WTC11 (cell line): ENCODE measurements at regions not wholly inside any gene's neighbourhood (a gene's known extent, or its start where the extent isn't known, plus 50 kb on each side); places are given as distances from the start of the nearest gene placed in this dataset.

Experiments
- ATAC-seq: fragments of 200-7000 bp; cut with Tn5 transposase; 2 replicates; pipeline ENCODE4 v1.10.0; 2021; ENCODE audit warnings: mild to moderate bottlenecking, moderate library complexity
- CTCF ChIA-PET: fragments of 300-600 bp; sonication (Branson Sonifier 250); formaldehyde crosslinking; loops from one replicate; lab custom pipeline; 2021; ENCODE audit warnings: antibody characterized with exemption; lab: Charles Lee
- POLR2A ChIA-PET: fragments of 350-600 bp; sonication (Branson Sonifier 250); formaldehyde crosslinking; loops from one replicate; lab custom pipeline; 2021; ENCODE audit warnings: antibody characterized with exemption; lab: Charles Lee
- DNase-seq: peaks from one replicate; pipeline ENCODE4 v3.0.0; 2021; ENCODE audit warnings: low spot score
- H3K27ac Mint-ChIP-seq: 2 replicates; pipeline ENCODE4 v1.8.0; 2021; ENCODE audit warnings: mixed read lengths
- H3K27me3 Mint-ChIP-seq: 2 replicates; pipeline ENCODE4 v1.8.0; 2021; ENCODE audit warnings: low read depth, mild to moderate bottlenecking, moderate library complexity, mixed read lengths
- H3K36me3 Mint-ChIP-seq: 2 replicates; pipeline ENCODE4 v1.8.0; 2021; ENCODE audit warnings: mixed read lengths
- H3K4me1 Mint-ChIP-seq: 2 replicates; pipeline ENCODE4 v1.8.0; 2022; ENCODE audit warnings: mixed read lengths
- H3K4me3 Mint-ChIP-seq: 2 replicates; pipeline ENCODE4 v1.8.0; 2021; ENCODE audit warnings: mild to moderate bottlenecking, moderate library complexity, mixed read lengths
- H3K9me3 Mint-ChIP-seq: 2 replicates; pipeline ENCODE4 v1.8.0; 2021; ENCODE audit warnings: mixed read lengths
- ATF2 ChIP-seq: sonication (generic); formaldehyde crosslinking; IDR thresholded peaks from 2 replicates; pipeline ENCODE4 v1.8.1; 2022; ENCODE audit warnings: low read depth, missing genetic modification reagents, borderline replicate concordance
- ATF3 ChIP-seq: sonication (generic); formaldehyde crosslinking; conservative IDR thresholded peaks from 2 replicates; pipeline ENCODE4 v1.8.1; 2022; ENCODE audit warnings: mild to moderate bottlenecking, missing genetic modification reagents
- FOXP1 ChIP-seq: sonication (generic); formaldehyde crosslinking; IDR thresholded peaks from 2 replicates; pipeline ENCODE4 v1.8.0; 2022; ENCODE audit warnings: missing genetic modification reagents, mild to moderate bottlenecking, moderate library complexity, borderline replicate concordance
- GABPB1 ChIP-seq: sonication (generic); formaldehyde crosslinking; IDR thresholded peaks from 2 replicates; pipeline ENCODE4 v1.8.1; 2023; ENCODE audit warnings: mild to moderate bottlenecking, missing genetic modification reagents
- GTF2I ChIP-seq: fragments of 250-450 bp; sonication (Bioruptor Pico); conservative IDR thresholded peaks from 2 replicates; pipeline ENCODE4 v1.4.0; 2021; ENCODE audit warnings: mild to moderate bottlenecking
- HMGA2 ChIP-seq: fragments of 250-450 bp; sonication (Bioruptor Pico); IDR thresholded peaks from 2 replicates; pipeline ENCODE4 v1.4.0; 2021; ENCODE audit warnings: mild to moderate bottlenecking, moderate library complexity
- HMGXB4 ChIP-seq: sonication (generic); formaldehyde crosslinking; IDR thresholded peaks from 2 replicates; pipeline ENCODE4 v1.8.1; 2023; ENCODE audit warnings: mild to moderate bottlenecking, moderate library complexity, missing genetic modification reagents
- NFYB ChIP-seq: sonication (generic); formaldehyde crosslinking; conservative IDR thresholded peaks from 2 replicates; pipeline ENCODE4 v1.8.0; 2022; ENCODE audit warnings: low read depth, missing genetic modification reagents
- NR2C2 ChIP-seq: sonication (generic); formaldehyde crosslinking; IDR thresholded peaks from 2 replicates; pipeline ENCODE4 v1.8.0; 2022; ENCODE audit warnings: mild to moderate bottlenecking, missing genetic modification reagents
- OVOL2 ChIP-seq: fragments of 250-450 bp; sonication (Bioruptor Pico); IDR thresholded peaks from 2 replicates; pipeline ENCODE4 v1.9.0; 2021; ENCODE audit warnings: mild to moderate bottlenecking, borderline replicate concordance
- TCF7 ChIP-seq: sonication (generic); formaldehyde crosslinking; IDR thresholded peaks from 2 replicates; pipeline ENCODE4 v1.8.0; 2022; ENCODE audit warnings: mild to moderate bottlenecking, low read depth, missing genetic modification reagents, moderate library complexity
- ZNF232 ChIP-seq: sonication (generic); formaldehyde crosslinking; IDR thresholded peaks from 2 replicates; pipeline ENCODE4 v1.8.0; 2022; ENCODE audit warnings: mild to moderate bottlenecking, missing genetic modification reagents
- ZNF317 ChIP-seq: sonication (generic); formaldehyde crosslinking; IDR thresholded peaks from 2 replicates; pipeline ENCODE4 v1.8.1; 2023; ENCODE audit warnings: low read depth, mild to moderate bottlenecking, moderate library complexity, missing genetic modification reagents, borderline replicate concordance
- ZNF423 ChIP-seq: fragments of 250-450 bp; sonication (Bioruptor Pico); IDR thresholded peaks from 2 replicates; pipeline ENCODE4 v2.1.2; 2022; ENCODE audit warnings: mild to moderate bottlenecking, moderate library complexity
- TF ChIP-seq, protein P1 (sequence below): fragments of 250-450 bp; sonication (Bioruptor Pico); conservative IDR thresholded peaks from 2 replicates; pipeline ENCODE4 v1.9.0; 2021; ENCODE audit warnings: mild to moderate bottlenecking
- TF ChIP-seq, protein P2 (sequence below): sonication (generic); formaldehyde crosslinking; IDR thresholded peaks from 2 replicates; pipeline ENCODE4 v1.8.0; 2022; ENCODE audit warnings: missing genetic modification reagents

- TF ChIP-seq, protein P1, sequence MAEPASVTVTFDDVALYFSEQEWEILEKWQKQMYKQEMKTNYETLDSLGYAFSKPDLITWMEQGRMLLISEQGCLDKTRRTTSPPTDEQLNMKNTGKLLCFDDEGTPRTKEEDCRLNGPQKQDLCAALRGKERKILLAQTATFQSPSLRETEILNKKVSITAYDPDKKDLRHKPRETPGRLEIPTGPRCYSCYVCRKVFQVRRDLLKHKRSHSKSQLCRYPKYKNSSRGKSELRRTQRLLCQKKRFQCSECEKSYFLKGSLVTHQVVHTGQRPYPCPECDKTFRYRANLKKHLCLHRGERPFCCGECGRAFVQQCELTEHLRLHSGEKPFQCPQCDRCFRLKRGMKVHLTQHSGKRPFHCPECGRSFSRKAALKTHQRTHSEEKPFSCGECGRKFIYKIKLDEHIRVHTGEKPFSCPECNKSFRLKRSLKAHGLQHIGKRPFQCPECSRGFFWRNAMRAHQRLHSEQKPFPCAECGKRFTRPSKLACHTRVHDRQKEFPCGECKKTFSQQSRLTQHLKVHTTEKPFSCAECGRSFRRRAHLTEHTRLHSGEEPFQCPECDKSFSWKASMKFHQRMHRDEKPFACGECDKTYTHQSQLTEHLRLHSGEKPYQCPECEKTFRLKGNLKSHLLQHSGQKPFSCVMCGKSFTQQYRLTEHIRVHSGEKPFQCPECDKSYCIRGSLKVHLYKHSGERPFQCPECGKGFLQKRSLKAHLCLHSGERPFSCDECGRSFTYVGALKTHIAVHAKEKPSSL (CRISPR knock-in tag), result no peak
- no peak for TF ChIP-seq OVOL2 (CRISPR knock-in tag)
- TF ChIP-seq ZNF232 (CRISPR knock-in tag), result no peak
- TF ChIP-seq ZNF423, result no peak
- no peak for TF ChIP-seq HMGA2 (CRISPR knock-in tag)
- no peak for TF ChIP-seq HMGXB4 (CRISPR knock-in tag)
- no peak for TF ChIP-seq TCF7
- TF ChIP-seq GABPB1 (CRISPR knock-in tag), result no peak
- TF ChIP-seq NR2C2 (CRISPR knock-in tag), result no peak
- TF ChIP-seq GTF2I (CRISPR knock-in tag), result no peak
- no peak for TF ChIP-seq ZNF317
- CTCF ChIA-PET, result no interaction called here
- H3K4me3 Mint-ChIP-seq, result no peak overlapping the region
- DNase-seq, result no peak
- H3K36me3 Mint-ChIP-seq, result peaks cover 5% of the 10 kb centered on the region; the same call in 1 of the 2 replicates
- no peaks in the 10 kb centered on the region for H3K27me3 Mint-ChIP-seq
- peaks cover 16% of the 10 kb centered on the region for H3K9me3 Mint-ChIP-seq
- H3K4me1 Mint-ChIP-seq, result peaks cover 21% of the 10 kb centered on the region
- ATAC-seq, result no peak
- POLR2A ChIA-PET, result no interaction called here
- H3K27ac Mint-ChIP-seq, result no peak overlapping the region
These were observed 156.5 kb downstream of the PSAT1 start for GRCh38 chr9:78453450-78453849.

DNA sequence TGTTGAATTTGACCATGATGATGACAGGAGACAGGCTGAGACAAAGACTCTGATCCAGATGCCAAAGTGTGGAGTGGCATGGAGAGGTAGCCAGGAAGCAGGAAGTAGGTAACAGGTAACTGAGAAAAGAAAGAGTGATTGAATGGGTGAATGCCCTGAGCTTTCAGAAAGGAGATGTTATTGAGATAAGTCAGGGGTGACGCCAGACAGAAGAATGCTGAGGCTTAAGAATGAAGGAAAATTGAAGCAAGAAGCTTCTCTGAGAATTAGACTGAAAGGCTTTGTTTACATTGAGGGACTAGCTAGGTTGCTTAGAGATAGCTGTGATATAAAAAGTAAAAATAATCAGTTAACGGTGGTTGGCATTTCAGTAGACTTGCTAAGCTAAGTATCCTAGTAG, 165.7 kb downstream of the PSAT1 start:
- TF ChIP-seq NFYB (CRISPR knock-in tag) (no peak), FOXP1 (CRISPR knock-in tag) (no peak), ATF3 (CRISPR knock-in tag) (no peak), ATF2 (CRISPR knock-in tag) (no peak)
- TF ChIP-seq, protein P2, sequence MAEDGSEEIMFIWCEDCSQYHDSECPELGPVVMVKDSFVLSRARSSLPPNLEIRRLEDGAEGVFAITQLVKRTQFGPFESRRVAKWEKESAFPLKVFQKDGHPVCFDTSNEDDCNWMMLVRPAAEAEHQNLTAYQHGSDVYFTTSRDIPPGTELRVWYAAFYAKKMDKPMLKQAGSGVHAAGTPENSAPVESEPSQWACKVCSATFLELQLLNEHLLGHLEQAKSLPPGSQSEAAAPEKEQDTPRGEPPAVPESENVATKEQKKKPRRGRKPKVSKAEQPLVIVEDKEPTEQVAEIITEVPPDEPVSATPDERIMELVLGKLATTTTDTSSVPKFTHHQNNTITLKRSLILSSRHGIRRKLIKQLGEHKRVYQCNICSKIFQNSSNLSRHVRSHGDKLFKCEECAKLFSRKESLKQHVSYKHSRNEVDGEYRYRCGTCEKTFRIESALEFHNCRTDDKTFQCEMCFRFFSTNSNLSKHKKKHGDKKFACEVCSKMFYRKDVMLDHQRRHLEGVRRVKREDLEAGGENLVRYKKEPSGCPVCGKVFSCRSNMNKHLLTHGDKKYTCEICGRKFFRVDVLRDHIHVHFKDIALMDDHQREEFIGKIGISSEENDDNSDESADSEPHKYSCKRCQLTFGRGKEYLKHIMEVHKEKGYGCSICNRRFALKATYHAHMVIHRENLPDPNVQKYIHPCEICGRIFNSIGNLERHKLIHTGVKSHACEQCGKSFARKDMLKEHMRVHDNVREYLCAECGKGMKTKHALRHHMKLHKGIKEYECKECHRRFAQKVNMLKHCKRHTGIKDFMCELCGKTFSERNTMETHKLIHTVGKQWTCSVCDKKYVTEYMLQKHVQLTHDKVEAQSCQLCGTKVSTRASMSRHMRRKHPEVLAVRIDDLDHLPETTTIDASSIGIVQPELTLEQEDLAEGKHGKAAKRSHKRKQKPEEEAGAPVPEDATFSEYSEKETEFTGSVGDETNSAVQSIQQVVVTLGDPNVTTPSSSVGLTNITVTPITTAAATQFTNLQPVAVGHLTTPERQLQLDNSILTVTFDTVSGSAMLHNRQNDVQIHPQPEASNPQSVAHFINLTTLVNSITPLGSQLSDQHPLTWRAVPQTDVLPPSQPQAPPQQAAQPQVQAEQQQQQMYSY (CRISPR knock-in tag), result no peak
- H3K4me1 Mint-ChIP-seq, result no peaks in the 10 kb centered on the region

More for the DNA sequence above, 165.7 kb downstream of the PSAT1 start:
- no peak for ATAC-seq
- ChIA-PET POLR2A (no interaction called here), CTCF (no interaction called here)
- Mint-ChIP-seq H3K27me3 (no peaks in the 10 kb centered on the region; the same call in 1 of the 2 replicates), H3K4me3 (no peak overlapping the region), H3K27ac (no peak overlapping the region), H3K36me3 (peaks cover 43% of the 10 kb centered on the region), H3K9me3 (peaks cover 61% of the 10 kb centered on the region)
- no peak for DNase-seq
